H1 (cell line): ENCODE measurements at regions not wholly inside any gene's neighbourhood (a gene's known extent, or its start where the extent isn't known, plus 50 kb on each side); places are given as distances from the start of the nearest gene placed in this dataset.

Experiments used
- TF ChIP-seq, protein P1 (sequence below): IDR thresholded peaks from 2 replicates; pipeline ENCODE4 v1.6.1; 2011; ENCODE audit warnings: low read length, improper control_type of control experiment

DNA sequence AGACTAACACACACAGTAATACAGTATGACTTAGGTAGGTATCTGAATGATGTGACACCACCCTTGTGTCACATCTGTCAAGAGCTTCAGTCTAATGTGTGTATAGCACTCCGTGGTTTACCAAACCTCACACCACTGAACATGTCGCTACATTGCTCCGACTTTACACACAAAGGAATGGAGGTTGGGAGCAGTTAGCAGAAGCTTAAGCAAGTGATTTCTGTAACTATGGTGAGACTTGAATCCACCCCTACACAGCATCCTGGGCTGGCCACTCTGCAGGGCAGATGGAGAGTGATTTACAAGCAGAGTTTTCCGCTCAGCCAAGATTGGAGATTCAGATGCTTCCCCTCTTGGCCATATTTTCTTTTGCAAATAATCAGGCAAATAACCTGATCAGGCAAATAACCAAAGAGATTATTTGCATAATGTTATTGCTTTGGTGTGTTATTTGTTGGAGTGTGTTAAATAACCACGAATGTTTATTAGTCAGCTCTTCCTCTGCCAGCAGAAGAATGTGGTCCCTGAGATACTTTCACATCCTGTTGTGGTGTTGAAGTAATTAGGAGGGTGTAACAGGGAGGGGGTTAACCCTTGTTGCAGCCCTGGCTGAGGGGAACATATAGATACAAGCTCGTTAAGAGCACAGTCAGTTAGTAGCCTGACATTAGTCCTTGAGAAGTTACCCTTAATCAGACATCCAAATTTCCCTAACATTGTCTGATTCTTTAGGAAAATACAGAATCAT lies 92.8 kb downstream of the SNX18 start (continued):
- TF ChIP-seq, protein P1, sequence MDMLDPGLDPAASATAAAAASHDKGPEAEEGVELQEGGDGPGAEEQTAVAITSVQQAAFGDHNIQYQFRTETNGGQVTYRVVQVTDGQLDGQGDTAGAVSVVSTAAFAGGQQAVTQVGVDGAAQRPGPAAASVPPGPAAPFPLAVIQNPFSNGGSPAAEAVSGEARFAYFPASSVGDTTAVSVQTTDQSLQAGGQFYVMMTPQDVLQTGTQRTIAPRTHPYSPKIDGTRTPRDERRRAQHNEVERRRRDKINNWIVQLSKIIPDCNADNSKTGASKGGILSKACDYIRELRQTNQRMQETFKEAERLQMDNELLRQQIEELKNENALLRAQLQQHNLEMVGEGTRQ: no peak
